SKM-1 (cell line): ENCODE measurements at regions not wholly inside any gene's neighbourhood (a gene's known extent, or its start where the extent isn't known, plus 50 kb on each side); places are given as distances from the start of the nearest gene placed in this dataset.
A peak's percentile ranks its signal among the peaks of the same experiment; 100 is the strongest.

Experiments
- DNase-seq: peaks from one replicate; lab custom pipeline; 2025; ENCODE audit not compliant: unreplicated experiment; lab: John Stamatoyannopoulos, UW

GRCh38 chr6:143595251-143596036 is 82.3 kb upstream of the PHACTR2 start:
- no peak for DNase-seq

- DNase-seq, result no peak
Measured at GRCh38 chr6:143594647-143595046, 83.1 kb upstream of the PHACTR2 start.

GRCh38 chr6:143592335-143592734 is 80.8 kb upstream of the FUCA2 start:
- no peak for DNase-seq

GRCh38 chr6:143591441-143591840 is 79.9 kb upstream of the FUCA2 start:
- no peak for DNase-seq

GRCh38 chr6:143589162-143589561 is 77.6 kb upstream of the FUCA2 start:
- no peak for DNase-seq

- DNase-seq, result no peak
Measured at GRCh38 chr6:143586557-143586956, 75.0 kb upstream of the FUCA2 start.

GRCh38 chr6:143585716-143586115 is 74.2 kb upstream of the FUCA2 start:
- DNase-seq, result no peak

- no peak for DNase-seq
Measured at GRCh38 chr6:143585241-143585640, 73.7 kb upstream of the FUCA2 start.

- DNase-seq, result no peak
Measured at GRCh38 chr6:143583542-143584327, 72.2 kb upstream of the FUCA2 start.

- DNase-seq, result no peak
Measured at GRCh38 chr6:143581835-143582480, 70.4 kb upstream of the FUCA2 start.

GRCh38 chr6:143579703-143580102 is 68.2 kb upstream of the FUCA2 start:
- no peak for DNase-seq

GRCh38 chr6:143578054-143578453 is 66.5 kb upstream of the FUCA2 start:
- DNase-seq, result no peak

GRCh38 chr6:143575901-143576426 is 64.4 kb upstream of the FUCA2 start:
- DNase-seq, result no peak

- peak; percentile 79 for DNase-seq
Measured at GRCh38 chr6:143575440-143575839, 63.9 kb upstream of the FUCA2 start.

- DNase-seq, result no peak
Measured at GRCh38 chr6:143570147-143570853, 58.8 kb upstream of the FUCA2 start.

- no peak for DNase-seq
Measured at GRCh38 chr6:143569040-143569439, 57.5 kb upstream of the FUCA2 start.

GRCh38 chr6:143564484-143565017 is 53.0 kb upstream of the FUCA2 start:
- DNase-seq, result no peak

- no peak for DNase-seq
Measured at GRCh38 chr6:143562143-143562542, 50.6 kb upstream of the FUCA2 start.
